ENCODE measurements at regions not wholly inside any gene's neighbourhood (a gene's known extent, or its start where the extent isn't known, plus 50 kb on each side); places are given as distances from the start of the nearest gene placed in this dataset.

- no peak for DNase-seq (ENCODE audit: low read depth)
Observed at GRCh38 chr17:72425794-72426168, 305.0 kb downstream of the SOX9 start.

DNA sequence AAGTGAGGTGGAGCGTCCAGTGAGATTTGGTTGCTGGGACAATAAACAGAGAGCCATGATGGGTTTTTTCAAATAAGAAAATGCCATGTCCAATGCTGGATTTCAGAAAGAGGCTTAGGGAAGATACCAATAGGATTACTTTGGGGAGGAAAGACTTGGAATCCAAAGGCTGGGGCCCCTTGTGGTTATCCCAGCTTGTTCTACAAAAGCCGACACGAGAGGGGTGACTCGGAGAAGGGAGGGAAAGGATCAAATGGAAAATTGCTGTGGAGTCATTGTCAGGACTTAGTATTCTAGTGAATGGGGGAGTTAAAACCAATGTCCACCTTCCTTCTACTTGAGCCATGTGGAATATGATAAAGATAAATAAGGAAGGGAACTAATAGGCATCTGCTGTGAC lies 305.5 kb downstream of the SOX9 start:
- no peak for DNase-seq (ENCODE audit: low read depth)

DNA sequence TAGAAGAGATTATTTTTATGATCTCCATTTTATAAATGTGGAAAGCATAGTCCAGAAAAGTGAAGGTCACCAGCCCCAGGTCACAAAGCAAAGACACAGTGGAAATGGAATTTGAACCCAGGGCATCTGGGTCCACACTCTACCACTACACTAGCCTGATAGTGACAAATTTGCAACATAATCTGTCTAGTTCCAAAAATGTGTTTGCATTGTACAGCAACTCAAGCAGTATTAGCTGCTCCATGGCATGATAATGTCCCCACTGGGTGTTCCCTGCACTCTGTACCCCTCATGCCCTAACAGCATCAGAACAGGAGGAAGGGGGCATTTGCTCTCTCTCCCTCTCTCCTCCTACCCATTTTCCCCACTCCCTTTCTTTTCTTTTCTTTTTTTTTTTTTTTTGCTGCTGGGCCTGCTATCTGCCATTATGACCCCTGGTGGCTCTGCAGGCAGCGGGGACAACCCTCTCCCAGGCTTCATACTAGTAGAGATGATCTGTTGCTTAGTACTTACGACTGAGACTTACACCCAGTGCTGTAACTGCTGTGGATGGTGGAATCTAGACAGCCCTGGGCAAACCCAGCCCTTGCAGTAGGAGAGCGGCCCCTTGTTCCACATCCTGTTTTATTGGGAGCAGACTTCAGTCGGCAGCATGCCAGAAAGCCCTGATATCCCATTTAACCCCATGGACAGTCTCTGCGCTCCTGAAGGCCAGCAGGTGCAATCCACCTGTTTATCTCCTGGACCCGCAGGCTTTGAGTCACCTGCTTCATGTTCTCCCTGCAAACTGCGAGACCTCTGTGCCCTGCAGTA lies 306.3 kb downstream of the SOX9 start:
- no peak for DNase-seq (ENCODE audit: low read depth)

- no peak for DNase-seq (ENCODE audit: low read depth)
Observed at GRCh38 chr17:72427761-72428109, 306.9 kb downstream of the SOX9 start.

GRCh38 chr17:72429066-72429638 lies 308.3 kb downstream of the SOX9 start:
- no peak for DNase-seq (ENCODE audit: low read depth)

DNA sequence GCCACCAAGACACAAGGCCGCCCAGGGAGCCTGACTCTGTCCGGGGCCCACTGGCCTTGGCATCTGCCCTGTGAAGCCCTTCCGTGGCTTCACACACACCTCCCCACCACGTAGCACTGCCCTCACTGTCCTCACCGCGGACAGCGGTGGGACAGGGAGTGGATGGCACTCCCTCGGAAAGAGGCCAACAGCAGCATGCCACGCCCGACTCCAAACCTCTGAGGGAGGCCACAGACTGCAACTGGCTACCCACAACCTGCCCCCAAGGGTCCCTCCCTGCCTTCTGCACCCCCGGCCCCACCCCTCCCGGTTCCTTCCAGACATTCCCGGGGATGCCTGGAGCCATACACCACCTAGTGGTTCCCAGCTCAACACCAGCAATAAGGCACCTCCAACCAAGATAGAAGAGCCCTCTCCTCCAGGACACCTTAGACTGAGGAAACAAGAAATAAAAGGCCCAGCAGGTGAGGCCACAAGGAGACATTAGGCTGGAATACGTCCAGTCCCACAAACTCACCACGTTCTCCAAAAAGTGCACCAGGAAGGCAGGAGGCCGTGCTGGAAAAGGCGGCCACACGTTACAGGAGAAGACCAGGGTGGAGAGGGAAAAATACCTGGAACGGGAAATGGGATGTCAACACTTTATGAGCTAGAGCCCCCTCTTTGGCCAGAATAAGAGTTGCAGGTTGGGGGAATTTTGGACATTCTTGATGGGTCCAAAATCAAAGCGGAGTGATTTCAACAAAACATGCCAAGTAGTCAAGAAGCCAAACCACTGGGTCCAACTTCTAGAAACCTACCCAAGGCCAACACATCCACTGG lies 310.0 kb downstream of the SOX9 start:
- DNase-seq (ENCODE audit: low read depth): no peak

DNA sequence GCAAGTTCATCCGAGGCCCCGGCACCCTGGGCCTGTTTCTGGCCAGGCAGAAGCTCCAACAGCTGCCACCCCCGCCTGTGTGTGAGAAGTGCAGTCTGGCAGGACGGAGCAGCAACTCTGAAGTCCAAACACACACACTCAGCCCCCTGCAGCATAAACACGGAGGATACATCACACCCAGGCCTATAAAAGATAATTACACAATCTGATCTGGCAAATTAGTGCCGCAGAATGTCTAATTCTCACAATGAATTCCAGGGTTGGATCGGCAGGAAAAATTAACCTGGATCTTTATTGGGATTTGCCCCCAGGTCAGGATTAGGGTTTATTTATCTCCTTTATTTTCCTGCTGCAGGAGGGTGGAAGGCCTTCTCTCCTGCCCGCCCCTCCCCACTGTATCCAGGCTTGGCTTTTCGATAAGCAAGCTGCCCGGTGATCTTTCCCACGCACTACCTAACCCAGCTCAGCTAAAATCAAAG lies 311.4 kb downstream of the SOX9 start:
- no peak for DNase-seq (ENCODE audit: low read depth)

- DNase-seq (ENCODE audit: low read depth): no peak
Observed at GRCh38 chr17:72432881-72433280, 312.1 kb downstream of the SOX9 start.

- no peak for DNase-seq (ENCODE audit: low read depth)
Observed at GRCh38 chr17:72433797-72434196, 313.0 kb downstream of the SOX9 start.

- no peak for DNase-seq (ENCODE audit: low read depth)
Observed at GRCh38 chr17:72434581-72434980, 313.8 kb downstream of the SOX9 start.

- DNase-seq (ENCODE audit: low read depth): no peak
Observed at GRCh38 chr17:72434991-72435618, 314.3 kb downstream of the SOX9 start.

DNA sequence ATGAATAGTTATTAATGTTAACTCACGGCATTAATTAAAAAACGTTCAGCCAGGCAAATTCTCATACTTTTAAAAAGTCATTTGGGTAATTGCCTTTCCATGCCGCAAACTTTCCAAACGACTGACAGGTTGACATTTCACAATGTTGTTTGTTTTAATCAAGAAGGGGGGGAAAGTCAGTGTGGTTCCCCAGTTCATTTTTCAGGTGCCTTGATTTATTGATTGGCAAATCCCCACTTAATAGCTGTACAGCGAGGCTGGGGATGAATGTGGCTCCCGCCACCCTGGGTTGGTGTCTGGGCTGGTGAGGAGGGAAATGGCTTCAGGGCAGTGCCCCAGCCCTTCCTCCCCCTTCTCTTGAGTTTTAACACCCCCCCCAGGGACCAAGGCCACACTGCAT lies 318.0 kb downstream of the SOX9 start:
- no peak for DNase-seq (ENCODE audit: low read depth)

DNA sequence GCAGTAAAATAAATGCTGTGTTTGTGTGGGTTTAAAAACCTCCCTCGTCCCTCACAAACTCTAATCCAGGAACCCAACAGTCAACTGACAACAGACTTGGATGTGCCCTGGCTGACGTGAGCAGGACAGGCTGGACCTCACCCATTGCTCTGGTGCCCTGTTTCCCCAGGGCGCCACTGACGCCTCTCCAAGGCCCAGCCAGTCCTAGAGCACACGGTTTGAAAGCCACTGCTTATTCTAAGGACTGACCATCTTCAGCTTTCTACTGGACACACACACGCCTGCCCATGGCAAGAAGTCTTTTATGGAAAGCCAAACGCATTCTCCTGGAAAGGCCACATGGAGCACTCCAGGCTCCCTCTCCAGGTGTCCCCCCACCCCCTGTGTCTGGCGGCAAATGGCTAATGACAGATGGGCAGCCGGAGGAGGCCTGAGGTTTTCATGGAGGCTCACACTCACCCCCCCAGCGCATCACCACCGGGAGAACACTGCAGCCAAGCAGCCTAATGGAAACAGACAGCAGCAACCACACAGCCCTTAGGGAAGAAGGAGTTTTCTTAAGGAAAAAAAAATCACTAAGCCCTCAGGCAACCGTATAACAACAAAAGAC lies 319.2 kb downstream of the SOX9 start:
- no peak for DNase-seq (ENCODE audit: low read depth)

- no peak for DNase-seq (ENCODE audit: low read depth)
Observed at GRCh38 chr17:72440961-72441360, 320.1 kb downstream of the SOX9 start.

DNA sequence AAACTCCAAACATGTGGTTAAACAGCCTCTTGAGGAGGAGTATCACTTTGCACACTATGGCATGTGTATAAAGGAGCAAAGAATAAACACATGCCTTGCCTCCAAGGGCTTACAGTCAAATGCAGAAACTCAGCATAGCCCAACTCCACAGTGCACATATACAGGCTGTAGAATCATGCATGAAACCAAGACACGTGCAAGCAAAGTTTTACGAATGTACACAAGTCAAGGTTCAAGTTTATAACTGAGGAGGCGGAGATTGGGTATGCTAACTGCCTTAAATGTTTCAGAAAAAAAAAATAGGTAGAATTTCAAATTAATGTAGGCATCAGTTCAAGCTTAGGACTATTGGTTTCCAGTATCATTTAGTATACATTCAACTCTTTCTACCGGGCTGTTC lies 321.1 kb downstream of the SOX9 start:
- DNase-seq (ENCODE audit: low read depth): no peak

GRCh38 chr17:72444517-72445054 lies 323.8 kb downstream of the SOX9 start:
- DNase-seq (ENCODE audit: low read depth): no peak

- DNase-seq (ENCODE audit: low read depth): no peak
Observed at GRCh38 chr17:72445055-72445991, 324.5 kb downstream of the SOX9 start.

DNA sequence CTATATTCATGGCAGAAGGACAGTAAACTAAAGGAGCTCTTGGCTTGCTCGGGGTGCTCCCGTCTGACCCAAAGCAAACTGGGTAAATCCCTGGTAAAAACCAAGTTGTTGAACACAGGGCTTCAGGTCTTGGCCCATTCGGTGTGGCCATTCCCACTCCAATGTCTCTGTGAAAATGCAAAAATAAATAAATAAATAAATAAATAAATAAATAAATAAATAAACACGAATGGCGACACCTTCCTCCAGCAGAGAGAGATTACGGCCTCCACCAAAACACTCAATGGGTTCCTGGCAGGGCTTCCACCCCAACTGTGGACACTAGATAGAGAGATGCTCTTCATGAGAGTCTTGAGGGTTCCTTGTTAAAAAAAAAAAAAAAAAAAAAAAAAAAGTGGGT lies 325.3 kb downstream of the SOX9 start:
- no peak for DNase-seq (ENCODE audit: low read depth)

GRCh38 chr17:72446525-72447250 lies 325.9 kb downstream of the SOX9 start:
- no peak for DNase-seq (ENCODE audit: low read depth)

GRCh38 chr17:72447251-72447640 lies 326.4 kb downstream of the SOX9 start:
- no peak for DNase-seq (ENCODE audit: low read depth)

Data from forelimb muscle (tissue), 1 donor.